ENCODE measurements at regions not wholly inside any gene's neighbourhood (a gene's known extent, or its start where the extent isn't known, plus 50 kb on each side); places are given as distances from the start of the nearest gene placed in this dataset.

DNA sequence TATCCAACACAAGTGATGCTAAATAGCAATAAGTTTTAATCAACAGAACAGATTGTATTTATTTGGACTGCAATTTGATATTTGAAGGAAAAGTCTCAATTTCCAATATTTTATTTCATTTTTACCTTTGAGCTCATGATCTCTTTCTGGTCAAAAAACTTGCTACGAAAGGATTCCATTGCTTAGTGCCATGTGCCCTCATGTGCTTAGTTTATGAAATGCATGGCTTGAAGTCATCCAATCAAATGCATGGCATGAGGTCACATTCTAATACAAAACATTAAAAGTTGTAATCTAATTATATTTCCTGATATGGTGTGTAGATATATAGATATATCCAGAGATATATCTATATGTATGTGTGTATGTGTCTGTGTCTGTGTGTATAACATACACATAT is 321.2 kb upstream of the ADGRB3 start:
- peak; percentile 60 for TF ChIP-seq CTCF (conservative IDR thresholded peaks at IDR 0.05; ENCODE audit: low read depth, low read length)
- TF ChIP-seq EZH2 (IDR thresholded peaks at IDR 0.05; ENCODE audit: low read length, unreplicated experiment), result no peak
